GM23338 (cell line): ENCODE measurements at regions not wholly inside any gene's neighbourhood (a gene's known extent, or its start where the extent isn't known, plus 50 kb on each side); places are given as distances from the start of the nearest gene placed in this dataset.

Source experiments
- CREB1 ChIP-seq: fragments of 250-450 bp; sonication (Bioruptor Pico); IDR thresholded peaks from 2 replicates; pipeline ENCODE4 v1.5.0; 2020; ENCODE audit warnings: low read depth, mild to moderate bottlenecking, moderate library complexity
- EZH2 ChIP-seq: fragments of 200-600 bp; sonication (generic); IDR thresholded peaks from one replicate; pipeline ENCODE4 v1.8.0; 2017; ENCODE audit warnings: antibody characterized with exemption, mild to moderate bottlenecking, low read depth; ENCODE audit not compliant: unreplicated experiment
- EZH2phosphoT487 ChIP-seq: fragments of 200-600 bp; sonication (generic); IDR thresholded peaks from one replicate; pipeline ENCODE4 v1.8.1; 2018; ENCODE audit warnings: antibody characterized with exemption; ENCODE audit not compliant: unreplicated experiment
- JUNB ChIP-seq: IDR thresholded peaks from one replicate; pipeline ENCODE4 v1.6.1; 2016; ENCODE audit warnings: antibody characterized with exemption; ENCODE audit not compliant: unreplicated experiment
- POLR2AphosphoS5 ChIP-seq: IDR thresholded peaks from 2 replicates; pipeline ENCODE4 v1.6.1; 2016; ENCODE audit warnings: antibody characterized with exemption, low read depth
- REST ChIP-seq: IDR thresholded peaks from one replicate; pipeline ENCODE4 v1.6.1; 2018; ENCODE audit warnings: antibody characterized with exemption; ENCODE audit not compliant: unreplicated experiment
- STAT1 ChIP-seq: IDR thresholded peaks from one replicate; pipeline ENCODE4 v1.6.1; 2016; ENCODE audit warnings: antibody characterized with exemption; ENCODE audit not compliant: unreplicated experiment
- ZNF114 ChIP-seq: fragments of 250-450 bp; sonication (Bioruptor Pico); IDR thresholded peaks from 2 replicates; pipeline ENCODE4 v1.5.0; 2020; ENCODE audit warnings: mild to moderate bottlenecking, moderate library complexity
- ZNF462 ChIP-seq: fragments of 250-450 bp; sonication (Bioruptor Pico); IDR thresholded peaks from 2 replicates; pipeline ENCODE4 v1.5.0; 2020; ENCODE audit warnings: mild to moderate bottlenecking, moderate library complexity
- TF ChIP-seq, protein P1 (sequence below), 2 experiments: fragments of 200-600 bp in 1 of 2; sonication (generic) in 1 of 2; conservative IDR thresholded peaks; 2 replicates each; pipeline versions ENCODE4 v1.5.1 to v1.6.1; 2016 to 2017; ENCODE audit warnings: antibody characterized with exemption in 2 of 2, low read depth in 2 of 2, mild to moderate bottlenecking in 2 of 2, moderate library complexity in 1 of 2
- TF ChIP-seq, protein P2 (sequence below): IDR thresholded peaks from 2 replicates; pipeline ENCODE4 v1.6.1; 2016; ENCODE audit warnings: antibody characterized with exemption

- TF ChIP-seq, protein P1, sequence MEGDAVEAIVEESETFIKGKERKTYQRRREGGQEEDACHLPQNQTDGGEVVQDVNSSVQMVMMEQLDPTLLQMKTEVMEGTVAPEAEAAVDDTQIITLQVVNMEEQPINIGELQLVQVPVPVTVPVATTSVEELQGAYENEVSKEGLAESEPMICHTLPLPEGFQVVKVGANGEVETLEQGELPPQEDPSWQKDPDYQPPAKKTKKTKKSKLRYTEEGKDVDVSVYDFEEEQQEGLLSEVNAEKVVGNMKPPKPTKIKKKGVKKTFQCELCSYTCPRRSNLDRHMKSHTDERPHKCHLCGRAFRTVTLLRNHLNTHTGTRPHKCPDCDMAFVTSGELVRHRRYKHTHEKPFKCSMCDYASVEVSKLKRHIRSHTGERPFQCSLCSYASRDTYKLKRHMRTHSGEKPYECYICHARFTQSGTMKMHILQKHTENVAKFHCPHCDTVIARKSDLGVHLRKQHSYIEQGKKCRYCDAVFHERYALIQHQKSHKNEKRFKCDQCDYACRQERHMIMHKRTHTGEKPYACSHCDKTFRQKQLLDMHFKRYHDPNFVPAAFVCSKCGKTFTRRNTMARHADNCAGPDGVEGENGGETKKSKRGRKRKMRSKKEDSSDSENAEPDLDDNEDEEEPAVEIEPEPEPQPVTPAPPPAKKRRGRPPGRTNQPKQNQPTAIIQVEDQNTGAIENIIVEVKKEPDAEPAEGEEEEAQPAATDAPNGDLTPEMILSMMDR (conservative IDR thresholded peaks at IDR 0.05; ENCODE audit: low read depth in 2 of 2) = no peak
- TF ChIP-seq EZH2 (no peak), EZH2phosphoT487 (no peak), ZNF114 (CRISPR knock-in tag) (no peak), REST (no peak), POLR2AphosphoS5 (no peak), JUNB (no peak), CREB1 (no peak), STAT1 (no peak), ZNF462 (CRISPR knock-in tag) (no peak)
- TF ChIP-seq, protein P2, sequence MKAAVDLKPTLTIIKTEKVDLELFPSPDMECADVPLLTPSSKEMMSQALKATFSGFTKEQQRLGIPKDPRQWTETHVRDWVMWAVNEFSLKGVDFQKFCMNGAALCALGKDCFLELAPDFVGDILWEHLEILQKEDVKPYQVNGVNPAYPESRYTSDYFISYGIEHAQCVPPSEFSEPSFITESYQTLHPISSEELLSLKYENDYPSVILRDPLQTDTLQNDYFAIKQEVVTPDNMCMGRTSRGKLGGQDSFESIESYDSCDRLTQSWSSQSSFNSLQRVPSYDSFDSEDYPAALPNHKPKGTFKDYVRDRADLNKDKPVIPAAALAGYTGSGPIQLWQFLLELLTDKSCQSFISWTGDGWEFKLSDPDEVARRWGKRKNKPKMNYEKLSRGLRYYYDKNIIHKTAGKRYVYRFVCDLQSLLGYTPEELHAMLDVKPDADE = no peak
These were observed 431.2 kb upstream of the GRAMD2B start for GRCh38 chr5:125992050-125992449.
